Sigmoid colon (tissue), 6 donors: ENCODE measurements at regions not wholly inside any gene's neighbourhood (a gene's known extent, or its start where the extent isn't known, plus 50 kb on each side); places are given as distances from the start of the nearest gene placed in this dataset.

ENCODE experiments used
- DNase-seq: peaks from one replicate; pipeline ENCODE4 v3.0.0-alpha.2; 2019
- H3K27ac ChIP-seq, 4 donors: fragments of 200-600 bp; sonication (generic); one replicate each; pipeline ENCODE4 v1.5.1; 2016 to 2019; ENCODE audit warnings: mild to moderate bottlenecking in 1 of 4
- H3K27me3 ChIP-seq, 3 donors: fragments of 200-600 bp; sonication (generic); one replicate each; pipeline ENCODE4 v1.5.1; 2019; ENCODE audit warnings: mild to moderate bottlenecking in 1 of 3
- H3K36me3 ChIP-seq, 4 donors: fragments of 200-600 bp; sonication (generic); one replicate each; pipeline ENCODE4 v1.5.1; 2016 to 2019
- H3K4me1 ChIP-seq, 4 donors: fragments of 200-600 bp; sonication (generic); one replicate each; pipeline ENCODE4 v1.5.1; 2017 to 2019
- H3K4me3 ChIP-seq, 4 donors: fragments of 200-600 bp; sonication (generic); one replicate each; pipeline ENCODE4 v1.5.1; 2017 to 2019; ENCODE audit warnings: mild to moderate bottlenecking in 2 of 4, moderate library complexity in 1 of 4
- H3K9me3 ChIP-seq, 4 donors: fragments of 200-600 bp in 3 of 4; sonication (generic) in 3 of 4; one replicate each; pipeline versions ENCODE4 v1.5.1 to v1.6.1; 2013 to 2019
- EP300 ChIP-seq, 4 donors: sonication (generic); formaldehyde crosslinking; IDR thresholded peaks; one replicate each; pipeline ENCODE4 v1.6.1; 2017; ENCODE audit warnings: antibody characterized with exemption in 4 of 4
- POLR2A ChIP-seq, 2 donors: fragments of 450-650 bp; IDR thresholded peaks; one replicate each; pipeline ENCODE4 v1.6.1; 2016; ENCODE audit warnings: antibody characterized with exemption in 2 of 2, mild to moderate bottlenecking in 2 of 2, moderate library complexity in 2 of 2
- POLR2AphosphoS5 ChIP-seq, 4 donors: sonication (generic); formaldehyde crosslinking; IDR thresholded peaks; one replicate each; pipeline ENCODE4 v1.6.1; 2017; ENCODE audit warnings: antibody characterized with exemption in 4 of 4
- WGBS, 2 donors: extraction: QIAGEN DNeasy Blood & Tissue Kit; methylation state at CpG; one replicate each; pipeline ENCODE4 v1.1.7; 2013; 5-methylcytosine and 5-hydroxymethylcytosine counted together
- intact Hi-C: fragments of 100-400 bp; cut with DNase I; formaldehyde crosslinking; loops from one replicate; pipeline ENCODE4 v1.15.1; 2023
- TF ChIP-seq, protein P1 (sequence below), 4 experiments: fragments of 450-650 bp in 3 of 4; fragments of 200-600 bp in 1 of 4; IDR thresholded peaks; one replicate each; pipeline ENCODE4 v1.5.1; 2016 to 2019; ENCODE audit warnings: antibody characterized with exemption in 4 of 4, mild to moderate bottlenecking in 3 of 4, moderate library complexity in 2 of 4
- donor health status: healthy with polysubstance abuse.
- donor health status: healthy.

DNA sequence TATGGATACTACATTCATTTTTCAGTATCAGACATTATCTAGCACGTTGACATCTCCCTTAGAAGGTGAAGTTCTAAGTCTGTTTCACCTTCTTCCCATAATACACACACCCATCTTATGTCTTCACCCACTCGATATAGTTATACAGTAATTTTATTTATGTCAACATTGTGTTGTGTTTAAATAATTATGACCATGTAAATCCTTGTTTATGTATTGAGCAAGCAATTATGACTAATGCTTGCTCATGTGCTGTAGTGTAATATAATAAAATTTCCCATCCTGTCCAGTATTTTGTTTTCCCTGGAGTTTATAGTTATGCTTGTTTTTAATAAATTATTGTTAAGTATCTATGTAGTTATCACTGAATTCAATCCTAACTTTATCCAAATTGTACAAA lies 163.2 kb downstream of the MTX2 start:
- no peak for TF ChIP-seq POLR2AphosphoS5 (IDR thresholded peaks at IDR 0.05)
- TF ChIP-seq EP300 (IDR thresholded peaks at IDR 0.05) = no peak
- no peak for TF ChIP-seq POLR2A (IDR thresholded peaks at IDR 0.05)
- TF ChIP-seq, protein P1, sequence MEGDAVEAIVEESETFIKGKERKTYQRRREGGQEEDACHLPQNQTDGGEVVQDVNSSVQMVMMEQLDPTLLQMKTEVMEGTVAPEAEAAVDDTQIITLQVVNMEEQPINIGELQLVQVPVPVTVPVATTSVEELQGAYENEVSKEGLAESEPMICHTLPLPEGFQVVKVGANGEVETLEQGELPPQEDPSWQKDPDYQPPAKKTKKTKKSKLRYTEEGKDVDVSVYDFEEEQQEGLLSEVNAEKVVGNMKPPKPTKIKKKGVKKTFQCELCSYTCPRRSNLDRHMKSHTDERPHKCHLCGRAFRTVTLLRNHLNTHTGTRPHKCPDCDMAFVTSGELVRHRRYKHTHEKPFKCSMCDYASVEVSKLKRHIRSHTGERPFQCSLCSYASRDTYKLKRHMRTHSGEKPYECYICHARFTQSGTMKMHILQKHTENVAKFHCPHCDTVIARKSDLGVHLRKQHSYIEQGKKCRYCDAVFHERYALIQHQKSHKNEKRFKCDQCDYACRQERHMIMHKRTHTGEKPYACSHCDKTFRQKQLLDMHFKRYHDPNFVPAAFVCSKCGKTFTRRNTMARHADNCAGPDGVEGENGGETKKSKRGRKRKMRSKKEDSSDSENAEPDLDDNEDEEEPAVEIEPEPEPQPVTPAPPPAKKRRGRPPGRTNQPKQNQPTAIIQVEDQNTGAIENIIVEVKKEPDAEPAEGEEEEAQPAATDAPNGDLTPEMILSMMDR (IDR thresholded peaks at IDR 0.05) = no peak
- no peak for DNase-seq
- intact Hi-C loops = no loop called here
- Histone ChIP-seq H3K27me3 (no peaks in the 10 kb centered on the region), H3K4me1 (no peaks in the 10 kb centered on the region), H3K4me3 (no peak overlapping the region), H3K27ac (no peak overlapping the region), H3K36me3 (no peaks in the 10 kb centered on the region), H3K9me3 (no peaks in the 10 kb centered on the region)
- WGBS, 2 donors = 67 to 79% methylated on average over 2 of the region's 2 CpGs

DNA sequence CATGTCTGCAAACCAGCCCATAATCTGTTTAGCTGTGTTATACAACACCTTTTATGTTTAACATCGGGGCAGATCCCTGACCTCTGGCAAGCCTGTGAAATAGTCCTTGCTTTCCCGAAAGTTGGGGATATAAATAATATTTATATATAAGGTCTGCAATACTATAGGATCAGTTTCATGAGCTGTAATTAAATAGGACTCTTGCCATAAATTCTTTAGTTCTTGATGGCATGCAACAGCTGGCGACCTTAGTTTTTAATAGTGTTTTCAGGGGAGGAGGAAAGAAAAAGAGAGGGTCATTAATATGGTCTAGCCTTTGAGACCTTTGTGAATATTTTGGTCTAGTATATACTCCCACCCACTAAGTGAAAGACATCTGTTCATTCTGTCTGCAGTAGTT lies 166.5 kb downstream of the MTX2 start:
- Histone ChIP-seq H3K9me3 (no peaks in the 10 kb centered on the region), H3K4me1 (no peaks in the 10 kb centered on the region), H3K27me3 (no peaks in the 10 kb centered on the region), H3K27ac (no peak overlapping the region), H3K36me3 (no peaks in the 10 kb centered on the region), H3K4me3 (no peak overlapping the region)
- WGBS, 2 donors = 78 to 87% methylated on average over 3 of the region's 3 CpGs
- TF ChIP-seq, protein P1 (IDR thresholded peaks at IDR 0.05) = no peak
- TF ChIP-seq EP300 (IDR thresholded peaks at IDR 0.05) (no peak), POLR2A (IDR thresholded peaks at IDR 0.05) (no peak), POLR2AphosphoS5 (IDR thresholded peaks at IDR 0.05) (no peak)
- DNase-seq = no peak
- intact Hi-C loops = no loop called here

DNA sequence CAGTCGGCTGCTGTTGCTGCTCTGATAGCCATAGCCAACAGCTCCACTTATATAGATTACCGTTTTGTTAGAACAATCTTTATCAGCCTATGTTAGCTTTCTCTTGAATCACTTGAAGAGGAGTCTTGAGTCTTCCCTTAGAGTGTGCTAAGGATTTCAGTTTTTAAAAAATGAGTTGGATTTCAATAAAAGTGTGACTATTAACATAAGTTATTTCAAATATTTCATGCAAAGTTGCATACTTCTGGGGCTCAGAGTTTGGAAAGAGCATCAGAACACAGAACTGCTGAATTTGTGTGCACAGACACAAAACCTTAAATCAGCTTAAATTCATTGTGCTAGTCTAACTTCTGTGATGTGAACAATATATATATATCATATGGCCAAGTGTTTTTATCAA lies 174.7 kb downstream of the MTX2 start:
- Histone ChIP-seq H3K9me3 (no peaks in the 10 kb centered on the region), H3K27ac (no peak overlapping the region), H3K4me1 (no peaks in the 10 kb centered on the region), H3K4me3 (no peak overlapping the region), H3K36me3 (no peaks in the 10 kb centered on the region), H3K27me3 (no peaks in the 10 kb centered on the region)
- no peak for TF ChIP-seq EP300 (IDR thresholded peaks at IDR 0.05)
- no peak for TF ChIP-seq POLR2A (IDR thresholded peaks at IDR 0.05)
- TF ChIP-seq, protein P1 (IDR thresholded peaks at IDR 0.05) = no peak
- no peak for TF ChIP-seq POLR2AphosphoS5 (IDR thresholded peaks at IDR 0.05)
- intact Hi-C loops = no loop called here
- no peak for DNase-seq
- 68 to 87% methylated on average over 2 of the region's 2 CpGs for WGBS, 2 donors

DNA sequence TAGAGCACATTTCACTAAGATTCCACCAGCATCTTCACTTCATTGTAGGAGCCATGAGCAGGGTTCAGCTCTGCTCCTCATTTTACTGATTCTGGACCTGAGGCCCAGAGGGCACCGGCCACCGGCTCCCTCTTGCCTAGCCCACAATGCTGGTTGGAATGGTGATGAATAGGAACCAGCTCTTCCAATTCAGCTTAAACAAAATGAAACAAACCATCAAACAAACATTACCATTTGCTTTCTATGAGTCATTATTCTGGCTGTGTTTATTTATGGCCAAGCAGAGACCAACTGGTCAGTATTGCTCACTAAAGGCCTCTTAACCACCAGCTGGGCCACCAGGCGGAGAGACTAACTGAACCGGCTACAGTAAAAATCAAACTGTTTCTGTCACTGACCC lies 176.7 kb downstream of the MTX2 start:
- TF ChIP-seq EP300 (IDR thresholded peaks at IDR 0.05) = no peak
- TF ChIP-seq, protein P1 (IDR thresholded peaks at IDR 0.05) = no peak
- intact Hi-C loops = no loop called here
- no peak for DNase-seq
- H3K27ac ChIP-seq = no peak overlapping the region
- no peaks in the 10 kb centered on the region for H3K4me1 ChIP-seq
- H3K9me3 ChIP-seq = no peaks in the 10 kb centered on the region
- no peak overlapping the region for H3K4me3 ChIP-seq
- WGBS, 2 donors = 78 to 84% methylated on average over 4 of the region's 4 CpGs
- H3K36me3 ChIP-seq = no peaks in the 10 kb centered on the region
- H3K27me3 ChIP-seq = no peaks in the 10 kb centered on the region

DNA sequence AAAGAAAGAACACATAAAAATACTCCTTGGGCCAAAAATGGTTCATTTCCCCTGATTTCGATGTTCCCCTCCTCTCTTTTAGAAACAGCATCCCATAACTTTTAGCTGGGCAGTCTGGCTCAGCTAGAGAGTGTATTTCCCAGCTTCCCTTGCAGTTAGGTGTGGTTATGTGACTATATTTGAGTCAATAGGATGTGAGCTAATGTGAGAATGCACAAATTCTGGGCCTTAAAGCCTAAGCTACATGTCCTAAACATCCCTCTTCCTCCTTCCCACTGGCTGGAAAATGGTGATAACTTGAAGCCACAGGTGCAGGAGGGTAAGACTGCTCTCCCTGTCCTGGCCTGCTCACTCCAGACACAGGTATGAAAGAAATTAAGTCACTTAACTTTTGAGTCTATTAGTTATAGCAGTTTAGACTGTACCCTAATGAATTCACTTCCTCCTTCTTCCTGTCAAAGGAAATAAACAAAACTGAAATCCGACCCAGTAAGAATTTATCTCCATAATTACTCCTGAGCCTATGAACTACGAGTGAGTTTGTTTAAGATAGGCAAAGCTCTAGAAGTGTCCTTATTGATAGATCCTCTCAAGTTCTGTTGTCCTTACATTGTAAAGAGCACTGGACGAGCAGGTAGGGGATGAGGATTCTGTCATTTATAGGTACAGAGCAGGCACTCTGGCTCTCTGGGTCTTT lies 177.6 kb downstream of the MTX2 start:
- 47 to 50% methylated on average over 4 of the region's 4 CpGs for WGBS, 2 donors
- no peaks in the 10 kb centered on the region for H3K4me1 ChIP-seq
- no peak overlapping the region for H3K4me3 ChIP-seq
- H3K9me3 ChIP-seq = no peaks in the 10 kb centered on the region
- H3K27ac ChIP-seq = no peak overlapping the region
- intact Hi-C loops = no loop called here
- DNase-seq = no peak
- no peaks in the 10 kb centered on the region for H3K27me3 ChIP-seq
- no peaks in the 10 kb centered on the region for H3K36me3 ChIP-seq
- TF ChIP-seq POLR2AphosphoS5 (IDR thresholded peaks at IDR 0.05) (no peak), EP300 (IDR thresholded peaks at IDR 0.05) (no peak), POLR2A (IDR thresholded peaks at IDR 0.05) (no peak)
- TF ChIP-seq, protein P1 (IDR thresholded peaks at IDR 0.05) = no peak
